Kidney epithelial cell (primary cell): ENCODE measurements at regions not wholly inside any gene's neighbourhood (a gene's known extent, or its start where the extent isn't known, plus 50 kb on each side); places are given as distances from the start of the nearest gene placed in this dataset.

Source experiments
- DNase-seq: peaks from one replicate; pipeline ENCODE4 v3.0.0-alpha.2; 2010; ENCODE audit warnings: low read depth
- H3K27me3 ChIP-seq: 2 replicates; pipeline ENCODE4 v1.6.0; 2011; ENCODE audit warnings: low read length; ENCODE audit not compliant: control insufficient read depth, insufficient read depth
- H3K36me3 ChIP-seq: 2 replicates; pipeline ENCODE4 v1.5.1; 2011; ENCODE audit warnings: low read length; ENCODE audit not compliant: control insufficient read depth, insufficient read depth
- H3K4me3 ChIP-seq: 2 replicates; pipeline ENCODE4 v1.5.1; 2011; ENCODE audit warnings: low read depth, mild to moderate bottlenecking, control low read depth, low read length
- CTCF ChIP-seq: IDR thresholded peaks from 2 replicates; pipeline ENCODE4 v1.5.1; 2011; ENCODE audit warnings: mild to moderate bottlenecking, moderate library complexity, low read length, control low read depth, inconsistent platforms; ENCODE audit not compliant: insufficient read depth, poor library complexity, severe bottlenecking

GRCh38 chrX:34227804-34228203 lies 95.7 kb upstream of the FAM47A start:
- no peak for DNase-seq
- H3K27me3 ChIP-seq: no peaks in the 10 kb centered on the region
- H3K36me3 ChIP-seq: no peaks in the 10 kb centered on the region
- no peak overlapping the region for H3K4me3 ChIP-seq
- TF ChIP-seq CTCF: no peak

DNA sequence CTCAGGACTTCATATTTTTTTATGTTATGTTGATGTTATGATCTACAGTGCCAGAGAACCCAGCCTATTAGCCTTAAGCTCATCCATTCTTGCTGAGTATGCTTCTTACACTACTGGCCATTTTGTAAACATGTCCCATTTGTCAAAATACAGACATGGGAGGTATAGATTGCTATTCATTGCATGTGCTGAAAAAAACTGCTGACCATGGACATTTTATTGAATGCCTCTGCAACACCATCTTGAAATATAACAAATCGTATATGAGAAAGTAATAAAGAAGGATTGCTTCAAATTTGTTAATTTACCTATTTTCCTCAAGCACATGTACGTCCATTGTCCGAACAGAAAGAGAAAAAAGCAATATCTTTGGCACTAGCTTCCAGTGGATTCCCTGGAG lies 91.5 kb upstream of the FAM47A start:
- Histone ChIP-seq H3K4me3 (no peak overlapping the region), H3K36me3 (no peaks in the 10 kb centered on the region), H3K27me3 (no peaks in the 10 kb centered on the region)
- no peak for DNase-seq
- no peak for TF ChIP-seq CTCF

DNA sequence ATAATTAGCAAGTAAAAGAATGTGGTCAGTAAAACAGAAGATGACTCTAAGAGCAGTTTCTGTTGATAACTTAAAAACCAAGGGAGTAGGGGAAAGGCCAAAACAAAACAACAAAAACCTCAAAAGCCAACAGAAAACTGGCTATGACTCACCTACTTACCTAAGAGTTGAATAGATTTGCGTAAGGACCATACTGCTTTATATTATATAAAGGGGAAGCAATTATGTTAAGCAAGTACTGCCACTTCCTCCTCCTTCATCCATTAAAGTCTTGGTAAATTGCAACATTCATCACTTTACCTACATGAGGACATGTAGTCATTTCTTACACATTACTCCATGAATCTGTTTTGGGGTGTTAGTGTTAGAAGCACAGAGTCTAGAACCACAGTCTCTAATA lies 85.9 kb upstream of the FAM47A start:
- no peaks in the 10 kb centered on the region for H3K36me3 ChIP-seq
- no peak for DNase-seq
- no peak overlapping the region for H3K4me3 ChIP-seq
- no peaks in the 10 kb centered on the region for H3K27me3 ChIP-seq
- no peak for TF ChIP-seq CTCF

DNA sequence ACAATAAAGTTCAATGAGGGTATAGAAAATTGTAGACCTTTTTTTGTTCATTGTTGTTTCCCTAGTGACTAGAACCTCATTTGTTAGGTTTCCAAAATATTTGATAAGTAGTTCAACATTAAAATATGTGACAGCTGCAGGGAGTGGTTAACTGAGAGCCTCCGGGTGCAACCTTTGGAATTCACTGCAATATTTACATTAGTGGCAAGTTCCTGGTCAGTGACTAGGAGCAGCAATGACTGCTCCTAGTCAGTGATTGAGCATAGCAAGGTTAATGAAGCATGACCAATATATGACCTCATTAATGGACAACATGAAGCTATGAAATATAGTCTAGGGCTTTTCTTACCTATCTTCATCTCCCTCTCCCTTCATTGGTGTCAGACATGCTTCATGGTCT lies 65.8 kb upstream of the FAM47A start:
- Histone ChIP-seq H3K27me3 (no peaks in the 10 kb centered on the region), H3K36me3 (no peaks in the 10 kb centered on the region), H3K4me3 (no peak overlapping the region)
- no peak for TF ChIP-seq CTCF
- DNase-seq: peak; percentile 10
